ENCODE measurements at regions not wholly inside any gene's neighbourhood (a gene's known extent, or its start where the extent isn't known, plus 50 kb on each side); places are given as distances from the start of the nearest gene placed in this dataset.

DNA sequence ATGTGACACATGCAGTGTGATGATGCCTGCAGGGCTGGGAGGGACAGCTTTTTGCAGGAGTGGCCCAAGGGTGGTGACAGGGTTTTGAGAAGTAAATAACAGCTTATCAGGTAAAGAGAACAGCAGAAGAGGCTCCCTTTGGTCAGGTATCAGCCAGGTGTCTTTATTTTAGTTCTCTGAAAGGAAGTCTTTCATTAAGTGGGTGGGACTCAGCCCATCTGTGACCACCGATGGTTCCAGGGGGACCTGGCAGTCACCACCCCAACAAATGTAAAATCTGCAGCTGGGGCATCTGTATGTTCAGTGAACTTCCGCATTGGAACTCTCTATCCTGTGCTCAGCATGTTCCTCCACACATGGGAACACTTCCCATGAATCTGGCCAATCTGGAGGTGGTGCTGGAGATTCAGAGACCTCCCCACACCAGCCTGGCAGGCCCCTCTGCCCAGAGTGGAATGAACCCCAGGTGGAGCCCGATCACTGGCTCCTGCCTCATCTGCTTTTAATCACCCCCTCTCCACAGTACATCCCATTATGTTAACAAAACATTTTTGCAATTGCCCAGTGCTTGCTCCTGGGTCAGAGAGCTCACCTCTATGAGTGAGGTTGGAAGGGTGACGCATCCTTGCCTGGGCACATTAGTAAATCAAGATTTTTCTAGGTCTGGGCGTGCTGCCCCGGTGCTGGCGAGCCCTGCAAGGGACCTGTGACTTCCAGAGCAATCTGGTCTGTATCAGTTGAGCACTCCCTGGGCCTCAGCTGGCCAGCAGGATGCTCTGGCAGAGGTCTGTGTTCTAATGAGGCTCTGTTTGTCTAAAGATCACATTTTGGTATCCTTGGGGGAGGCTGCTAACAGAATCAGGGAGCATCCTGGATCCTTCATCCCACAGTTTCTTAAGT lies 140.4 kb upstream of the GDF10 start:
- Histone ChIP-seq H3K27me3 (no peaks in the 10 kb centered on the region), H3K36me3 (no peaks in the 10 kb centered on the region), H3K4me3 (no peak overlapping the region), H3K27ac (no peak overlapping the region), H3K9me3 (no peaks in the 10 kb centered on the region), H3K4me1 (no peaks in the 10 kb centered on the region)
- intact Hi-C loops (cut with DNase I) = no loop called here
- no peak for TF ChIP-seq POLR2A (IDR thresholded peaks at IDR 0.05)
- TF ChIP-seq POLR2AphosphoS5 (IDR thresholded peaks at IDR 0.05; ENCODE audit: insufficient read depth in 1 of 2, low read depth in 1 of 2) = peak in 1 of 2 donors; percentile 26
- DNase-seq (ENCODE audit: extremely low spot score in 2 of 2) = peak; percentile 84 to 87

DNA sequence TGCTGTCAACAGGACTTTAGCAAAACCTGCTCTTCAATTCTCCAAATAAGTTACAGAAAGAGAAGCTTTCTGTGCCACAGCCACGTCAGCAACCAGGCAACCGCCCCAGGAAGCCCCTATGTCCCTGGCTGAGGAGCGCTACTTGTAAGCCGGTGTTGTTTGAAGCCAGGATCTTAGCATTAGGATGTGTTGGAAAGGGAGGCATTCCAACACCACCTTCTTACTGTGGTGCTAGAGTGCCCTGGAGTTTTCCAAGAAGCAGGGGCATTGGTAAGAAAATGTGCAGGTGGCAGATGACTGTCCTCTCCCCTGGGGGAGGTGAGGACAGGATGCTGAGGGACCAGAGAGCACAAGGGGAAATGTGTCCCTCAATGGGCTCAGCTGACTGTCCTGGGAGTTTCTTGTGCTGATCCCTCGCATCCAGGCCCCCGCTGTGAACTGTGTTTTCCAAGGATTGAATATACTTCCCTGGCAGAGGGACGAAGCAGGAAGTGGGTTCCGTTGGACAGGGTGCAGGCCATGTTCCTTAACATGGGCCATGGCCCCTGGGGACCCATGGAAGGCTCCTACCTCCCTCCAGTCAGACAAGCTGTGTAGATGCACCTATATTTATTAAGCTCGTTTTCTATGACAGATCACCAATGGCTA lies 139.6 kb upstream of the GDF10 start:
- intact Hi-C loops (cut with DNase I) = no loop called here
- no peak for TF ChIP-seq POLR2A (IDR thresholded peaks at IDR 0.05)
- TF ChIP-seq, protein P1, sequence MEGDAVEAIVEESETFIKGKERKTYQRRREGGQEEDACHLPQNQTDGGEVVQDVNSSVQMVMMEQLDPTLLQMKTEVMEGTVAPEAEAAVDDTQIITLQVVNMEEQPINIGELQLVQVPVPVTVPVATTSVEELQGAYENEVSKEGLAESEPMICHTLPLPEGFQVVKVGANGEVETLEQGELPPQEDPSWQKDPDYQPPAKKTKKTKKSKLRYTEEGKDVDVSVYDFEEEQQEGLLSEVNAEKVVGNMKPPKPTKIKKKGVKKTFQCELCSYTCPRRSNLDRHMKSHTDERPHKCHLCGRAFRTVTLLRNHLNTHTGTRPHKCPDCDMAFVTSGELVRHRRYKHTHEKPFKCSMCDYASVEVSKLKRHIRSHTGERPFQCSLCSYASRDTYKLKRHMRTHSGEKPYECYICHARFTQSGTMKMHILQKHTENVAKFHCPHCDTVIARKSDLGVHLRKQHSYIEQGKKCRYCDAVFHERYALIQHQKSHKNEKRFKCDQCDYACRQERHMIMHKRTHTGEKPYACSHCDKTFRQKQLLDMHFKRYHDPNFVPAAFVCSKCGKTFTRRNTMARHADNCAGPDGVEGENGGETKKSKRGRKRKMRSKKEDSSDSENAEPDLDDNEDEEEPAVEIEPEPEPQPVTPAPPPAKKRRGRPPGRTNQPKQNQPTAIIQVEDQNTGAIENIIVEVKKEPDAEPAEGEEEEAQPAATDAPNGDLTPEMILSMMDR (IDR thresholded peaks at IDR 0.05) = no peak
- no peak for TF ChIP-seq POLR2AphosphoS5 (IDR thresholded peaks at IDR 0.05; ENCODE audit: insufficient read depth in 1 of 2, low read depth in 1 of 2)
- peak; percentile 64 to 84 for DNase-seq (ENCODE audit: extremely low spot score in 2 of 2)
- H3K27ac ChIP-seq = no peak overlapping the region
- no peak overlapping the region for H3K4me3 ChIP-seq
- no peaks in the 10 kb centered on the region for H3K36me3 ChIP-seq
- no peaks in the 10 kb centered on the region for H3K27me3 ChIP-seq
- H3K4me1 ChIP-seq = peaks cover 4% of the 10 kb centered on the region
- H3K9me3 ChIP-seq = no peaks in the 10 kb centered on the region

DNA sequence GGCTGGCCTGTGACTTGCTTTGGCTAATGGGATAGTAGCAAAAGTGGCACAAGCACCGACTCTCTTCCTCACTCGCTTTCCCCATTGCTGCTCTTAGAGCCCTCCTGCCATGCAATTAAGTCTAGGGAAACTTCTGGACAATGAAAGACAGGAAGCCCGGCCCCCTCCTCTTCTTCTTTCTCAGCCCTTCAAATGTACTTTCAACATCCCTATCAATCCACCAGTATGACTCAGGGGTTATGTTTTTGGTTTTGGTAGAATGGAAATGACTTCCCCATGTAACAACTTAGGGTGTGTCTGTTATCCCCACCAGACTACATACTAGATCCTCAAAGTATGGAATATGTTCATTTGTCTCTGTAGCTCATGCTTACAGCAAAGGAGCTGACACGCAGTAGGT lies 139.0 kb upstream of the GDF10 start:
- intact Hi-C loops (cut with DNase I) = no loop called here

DNA sequence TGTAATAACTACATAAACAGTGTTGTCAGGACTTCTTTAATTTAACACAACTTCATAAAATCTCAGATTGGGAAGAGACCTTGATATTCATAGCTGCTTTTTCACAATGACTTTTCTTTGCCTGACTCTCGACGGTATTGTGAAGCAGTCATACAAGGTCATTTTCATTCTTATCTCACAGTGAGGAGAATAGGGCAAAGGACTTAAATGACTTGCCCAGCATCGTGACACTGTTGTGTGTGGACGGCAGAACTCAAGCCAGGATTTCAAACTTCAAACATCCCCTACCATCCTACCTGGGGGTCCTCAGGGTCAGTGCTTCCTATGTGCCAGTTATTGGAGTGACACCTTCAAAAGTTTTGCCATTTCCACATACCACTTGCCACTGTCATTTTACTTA lies 138.5 kb upstream of the GDF10 start:
- no peaks in the 10 kb centered on the region for H3K27me3 ChIP-seq
- no peak overlapping the region for H3K27ac ChIP-seq
- DNase-seq (ENCODE audit: extremely low spot score in 2 of 2) = peak in 1 of 2 donors; percentile 4
- peaks cover 15% of the 10 kb centered on the region for H3K4me1 ChIP-seq
- H3K36me3 ChIP-seq = no peaks in the 10 kb centered on the region
- TF ChIP-seq POLR2A (IDR thresholded peaks at IDR 0.05) (no peak), POLR2AphosphoS5 (IDR thresholded peaks at IDR 0.05; ENCODE audit: insufficient read depth in 1 of 2, low read depth in 1 of 2) (no peak)
- TF ChIP-seq, protein P1 (IDR thresholded peaks at IDR 0.05) = no peak
- H3K4me3 ChIP-seq = no peak overlapping the region
- H3K9me3 ChIP-seq = no peaks in the 10 kb centered on the region
- intact Hi-C loops (cut with DNase I) = no loop called here

More for the DNA sequence above, 139.0 kb upstream of the GDF10 start:
- no peak overlapping the region for H3K27ac ChIP-seq
- H3K4me1 ChIP-seq = peaks cover 10% of the 10 kb centered on the region
- DNase-seq (ENCODE audit: extremely low spot score in 2 of 2) = peak in 1 of 2 donors; percentile 52
- no peak overlapping the region for H3K4me3 ChIP-seq
- H3K9me3 ChIP-seq = no peaks in the 10 kb centered on the region
- TF ChIP-seq, protein P1 (IDR thresholded peaks at IDR 0.05) = no peak
- TF ChIP-seq POLR2A (IDR thresholded peaks at IDR 0.05) = no peak
- TF ChIP-seq POLR2AphosphoS5 (IDR thresholded peaks at IDR 0.05; ENCODE audit: insufficient read depth in 1 of 2, low read depth in 1 of 2) = no peak
- no peaks in the 10 kb centered on the region for H3K36me3 ChIP-seq
- no peaks in the 10 kb centered on the region for H3K27me3 ChIP-seq

DNA sequence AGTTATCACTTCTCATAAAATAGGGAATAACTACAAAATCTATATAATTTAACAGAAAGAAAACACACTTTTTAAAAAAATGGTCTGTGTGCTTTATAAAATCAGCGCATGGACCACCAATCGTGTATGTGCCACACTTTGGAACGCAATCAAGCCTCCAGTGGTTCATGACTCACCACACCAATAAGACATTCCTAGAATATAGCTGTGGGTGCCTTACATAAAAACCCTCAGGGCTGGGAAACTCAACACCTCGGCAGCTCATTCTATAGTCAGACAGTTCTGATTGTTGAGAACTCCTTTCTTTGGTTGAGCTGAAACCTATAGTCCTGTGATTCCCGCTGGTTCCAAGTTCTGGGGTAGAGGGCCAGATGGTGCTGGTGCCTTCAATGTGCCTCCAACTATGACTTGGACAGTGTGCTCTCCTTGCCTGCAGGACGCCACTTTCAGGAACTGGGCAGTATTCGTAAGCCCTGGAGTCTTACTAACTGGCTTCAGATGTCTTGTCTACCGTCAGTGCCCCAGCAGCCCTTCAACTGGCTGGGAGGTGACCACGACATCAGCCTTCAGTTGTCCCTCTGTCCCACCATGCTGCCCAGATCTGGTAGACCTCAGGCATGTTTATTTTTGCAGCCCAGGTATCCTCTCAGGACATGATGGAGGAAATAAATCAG lies 135.7 kb upstream of the GDF10 start:
- DNase-seq (ENCODE audit: extremely low spot score in 2 of 2) = peak; percentile 67 to 70
- Histone ChIP-seq H3K27ac (no peak overlapping the region), H3K9me3 (no peaks in the 10 kb centered on the region), H3K36me3 (no peaks in the 10 kb centered on the region), H3K4me3 (no peak overlapping the region), H3K27me3 (no peaks in the 10 kb centered on the region), H3K4me1 (peaks cover 26% of the 10 kb centered on the region)
- TF ChIP-seq, protein P1 (IDR thresholded peaks at IDR 0.05) = no peak
- no peak for TF ChIP-seq POLR2AphosphoS5 (IDR thresholded peaks at IDR 0.05; ENCODE audit: insufficient read depth in 1 of 2, low read depth in 1 of 2)
- TF ChIP-seq POLR2A (IDR thresholded peaks at IDR 0.05) = no peak
- intact Hi-C loops (cut with DNase I) = no loop called here

All from vagina (tissue), 2 donors.